ENCODE measurements at regions not wholly inside any gene's neighbourhood (a gene's known extent, or its start where the extent isn't known, plus 50 kb on each side); places are given as distances from the start of the nearest gene placed in this dataset.

- H3K27me3 ChIP-seq (ENCODE audit: insufficient read depth, poor library complexity, severe bottlenecking): no peaks in the 10 kb centered on the region
- TF ChIP-seq SPI1 (IDR thresholded peaks at IDR 0.05; ENCODE audit: borderline replicate concordance, low read depth) (no peak), POLR2AphosphoS5 (IDR thresholded peaks at IDR 0.05; ENCODE audit: low read depth) (no peak), REST (IDR thresholded peaks at IDR 0.05; ENCODE audit: insufficient replicate concordance, low read depth) (no peak), CTCF (IDR thresholded peaks at IDR 0.05; ENCODE audit: insufficient read depth, low read length) (no peak), GABPA (IDR thresholded peaks at IDR 0.05; ENCODE audit: low read depth) (no peak)
- DNase-seq (ENCODE audit: low read depth in 1 of 2, low spot score in 1 of 2): no peak
- H3K27ac ChIP-seq (replicated peaks): no peak overlapping the region
- no peak overlapping the region for H3K4me3 ChIP-seq (replicated peaks; ENCODE audit: insufficient read depth, low read length)
Observed at GRCh38 chr16:82395212-82395611, 225.2 kb upstream of the MPHOSPH6 start.

- Histone ChIP-seq H3K27ac (replicated peaks) (no peak overlapping the region), H3K27me3 (ENCODE audit: insufficient read depth, poor library complexity, severe bottlenecking) (no peaks in the 10 kb centered on the region), H3K4me3 (replicated peaks; ENCODE audit: insufficient read depth, low read length) (no peak overlapping the region)
- TF ChIP-seq POLR2AphosphoS5 (IDR thresholded peaks at IDR 0.05; ENCODE audit: low read depth) (no peak), CTCF (IDR thresholded peaks at IDR 0.05; ENCODE audit: insufficient read depth, low read length) (no peak), SPI1 (IDR thresholded peaks at IDR 0.05; ENCODE audit: borderline replicate concordance, low read depth) (no peak), GABPA (IDR thresholded peaks at IDR 0.05; ENCODE audit: low read depth) (no peak), REST (IDR thresholded peaks at IDR 0.05; ENCODE audit: insufficient replicate concordance, low read depth) (no peak)
- no peak for DNase-seq (ENCODE audit: low read depth in 1 of 2, low spot score in 1 of 2)
Observed at GRCh38 chr16:82391690-82392089, 221.7 kb upstream of the MPHOSPH6 start.

- Histone ChIP-seq H3K27ac (replicated peaks) (no peak overlapping the region), H3K4me3 (replicated peaks; ENCODE audit: insufficient read depth, low read length) (no peak overlapping the region), H3K27me3 (ENCODE audit: insufficient read depth, poor library complexity, severe bottlenecking) (no peaks in the 10 kb centered on the region)
- DNase-seq (ENCODE audit: low read depth in 1 of 2, low spot score in 1 of 2): no peak
- TF ChIP-seq GABPA (IDR thresholded peaks at IDR 0.05; ENCODE audit: low read depth) (no peak), SPI1 (IDR thresholded peaks at IDR 0.05; ENCODE audit: borderline replicate concordance, low read depth) (no peak), POLR2AphosphoS5 (IDR thresholded peaks at IDR 0.05; ENCODE audit: low read depth) (no peak), CTCF (IDR thresholded peaks at IDR 0.05; ENCODE audit: insufficient read depth, low read length) (no peak), REST (IDR thresholded peaks at IDR 0.05; ENCODE audit: insufficient replicate concordance, low read depth) (no peak)
Observed at GRCh38 chr16:82389956-82390650, 220.1 kb upstream of the MPHOSPH6 start.
